ENCODE measurements at regions not wholly inside any gene's neighbourhood (a gene's known extent, or its start where the extent isn't known, plus 50 kb on each side); places are given as distances from the start of the nearest gene placed in this dataset.

DNA sequence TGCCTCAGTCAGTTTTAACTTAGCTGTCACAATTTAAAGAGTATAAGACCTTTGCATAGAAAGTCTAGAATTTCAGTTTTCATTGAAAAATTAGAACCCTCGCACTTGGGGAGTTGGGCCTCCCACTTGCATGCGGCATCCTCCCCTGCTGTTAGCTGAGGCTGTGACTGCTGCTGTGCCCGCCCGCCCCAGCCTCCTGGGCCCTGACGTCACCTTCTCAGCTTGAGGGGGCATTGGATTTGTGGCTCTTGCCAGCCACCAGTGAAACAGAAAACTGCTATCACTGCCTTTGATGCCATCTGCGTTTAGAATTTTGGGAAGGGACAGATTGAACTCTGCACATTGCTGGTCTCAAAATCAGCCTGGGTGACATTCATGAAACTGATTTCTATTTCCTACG lies 108.7 kb downstream of the CTTN start:
- H3K27me3 ChIP-seq (replicated peaks in 2 of 5; ENCODE audit: control insufficient read depth in 4 of 5, insufficient read depth in 5 of 5, low read length in 4 of 5), result no peaks in the 10 kb centered on the region
- ChIA-PET POLR2A (no interaction called here), CTCF (interaction anchor here (0.7 kb wide), 1 partner anchor 15 kb away, joined by 3 read pairs; no protein-coding TSS in a partner anchor)
- DNase-seq, result no peak
- 99% methylated on average over 7 of the region's 7 CpGs for WGBS (ENCODE audit: insufficient coverage)
- H3K27ac ChIP-seq (ENCODE audit: insufficient read depth in 1 of 2, low read depth in 1 of 2, low read length in 2 of 2, poor library complexity in 1 of 2, severe bottlenecking in 2 of 2), result no peak overlapping the region
- peaks cover 0 to 7% (median 1%) of the 10 kb centered on the region in 5 experiments for H3K9me3 ChIP-seq (ENCODE audit: control extremely low read depth in 1 of 5, control insufficient read depth in 4 of 5, insufficient read depth in 2 of 5, low read depth in 1 of 5, low read length in 4 of 5)
- H3K4me3 ChIP-seq (ENCODE audit: control insufficient read depth in 1 of 7, extremely low read depth in 1 of 7, insufficient read depth in 4 of 7, low read depth in 2 of 7, low read length in 6 of 7), result no peak overlapping the region
- no peaks in the 10 kb centered on the region for H3K36me3 ChIP-seq (ENCODE audit: control insufficient read depth in 4 of 4, insufficient read depth in 4 of 4, low read length in 3 of 4)
- no peaks in the 10 kb centered on the region for H3K4me1 ChIP-seq (ENCODE audit: control extremely low read depth in 1 of 4, control insufficient read depth in 4 of 4, insufficient read depth in 4 of 4, low read length in 3 of 4)

DNA sequence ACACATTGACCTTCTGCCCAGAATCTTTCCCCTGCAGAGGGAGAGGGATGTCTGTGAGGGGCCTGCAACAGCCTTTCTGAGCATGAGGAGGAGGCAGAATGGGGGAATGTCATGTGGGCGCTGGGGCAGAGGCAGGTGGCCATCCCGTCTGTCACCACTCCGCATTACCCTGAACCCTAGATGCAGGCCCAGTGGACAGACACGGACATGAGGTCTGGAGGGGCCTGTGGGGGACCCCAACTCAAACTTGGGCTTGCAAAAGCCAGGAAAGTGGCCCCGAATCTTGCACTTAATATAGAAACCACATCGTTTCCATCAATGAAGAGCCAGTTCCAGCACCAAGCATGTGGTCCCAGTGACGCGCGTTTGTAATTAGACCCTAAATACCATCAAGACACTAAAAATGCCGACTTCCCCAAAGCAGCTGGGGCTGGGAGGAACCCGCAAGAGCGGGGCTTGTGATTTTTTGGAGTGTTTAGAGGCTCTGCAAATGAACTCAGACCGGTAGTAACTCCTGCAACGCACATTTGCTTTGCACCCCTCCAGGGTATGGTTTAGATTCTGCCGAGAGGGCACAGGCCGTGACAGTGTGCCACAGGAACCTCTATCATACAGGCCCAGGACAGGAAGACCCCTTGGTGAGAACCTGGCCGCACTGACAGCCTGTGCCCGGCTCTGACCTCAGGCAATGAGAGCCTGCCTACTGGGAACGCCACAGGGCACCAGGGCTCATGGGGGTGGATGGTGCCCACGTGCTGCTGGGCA lies 109.3 kb downstream of the CTTN start:
- DNase-seq, result no peak
- WGBS (ENCODE audit: insufficient coverage), result 89% methylated on average over 13 of the region's 20 CpGs
- H3K4me1 ChIP-seq (ENCODE audit: control extremely low read depth in 1 of 4, control insufficient read depth in 4 of 4, insufficient read depth in 4 of 4, low read length in 3 of 4), result no peaks in the 10 kb centered on the region
- H3K27ac ChIP-seq (ENCODE audit: insufficient read depth in 1 of 2, low read depth in 1 of 2, low read length in 2 of 2, poor library complexity in 1 of 2, severe bottlenecking in 2 of 2), result no peak overlapping the region
- POLR2A ChIA-PET, result no interaction called here
- no peak overlapping the region for H3K4me3 ChIP-seq (ENCODE audit: control insufficient read depth in 1 of 7, extremely low read depth in 1 of 7, insufficient read depth in 4 of 7, low read depth in 2 of 7, low read length in 6 of 7)
- peaks cover 2 to 9% (median 7%) of the 10 kb centered on the region in 5 experiments for H3K9me3 ChIP-seq (ENCODE audit: control extremely low read depth in 1 of 5, control insufficient read depth in 4 of 5, insufficient read depth in 2 of 5, low read depth in 1 of 5, low read length in 4 of 5)
- no peaks in the 10 kb centered on the region for H3K36me3 ChIP-seq (ENCODE audit: control insufficient read depth in 4 of 4, insufficient read depth in 4 of 4, low read length in 3 of 4)
- CTCF ChIA-PET, result interaction anchor here (0.7 kb wide), 1 partner anchor 14 kb away, joined by 3 read pairs; no protein-coding TSS in a partner anchor
- H3K27me3 ChIP-seq (replicated peaks in 2 of 5; ENCODE audit: control insufficient read depth in 4 of 5, insufficient read depth in 5 of 5, low read length in 4 of 5), result no peaks in the 10 kb centered on the region

DNA sequence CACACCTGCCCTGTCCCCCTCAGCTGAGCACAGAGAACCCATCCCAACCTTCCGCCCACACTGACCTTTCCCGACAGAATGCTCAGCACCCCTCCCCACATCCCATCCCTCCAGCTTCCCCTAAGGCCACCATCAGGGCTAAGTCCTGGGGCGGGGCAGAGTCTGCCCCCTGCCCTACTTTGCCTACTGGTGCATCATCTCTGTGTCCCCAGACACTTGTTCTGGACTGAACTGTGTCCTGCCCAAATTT lies 109.8 kb downstream of the CTTN start:
- Histone ChIP-seq H3K4me3 (ENCODE audit: control insufficient read depth in 1 of 7, extremely low read depth in 1 of 7, insufficient read depth in 4 of 7, low read depth in 2 of 7, low read length in 6 of 7) (no peak overlapping the region), H3K27ac (ENCODE audit: insufficient read depth in 1 of 2, low read depth in 1 of 2, low read length in 2 of 2, poor library complexity in 1 of 2, severe bottlenecking in 2 of 2) (no peak overlapping the region), H3K4me1 (ENCODE audit: control extremely low read depth in 1 of 4, control insufficient read depth in 4 of 4, insufficient read depth in 4 of 4, low read length in 3 of 4) (no peaks in the 10 kb centered on the region), H3K36me3 (ENCODE audit: control insufficient read depth in 4 of 4, insufficient read depth in 4 of 4, low read length in 3 of 4) (no peaks in the 10 kb centered on the region), H3K9me3 (ENCODE audit: control extremely low read depth in 1 of 5, control insufficient read depth in 4 of 5, insufficient read depth in 2 of 5, low read depth in 1 of 5, low read length in 4 of 5) (peaks cover 6 to 14% (median 10%) of the 10 kb centered on the region in 5 experiments), H3K27me3 (replicated peaks in 2 of 5; ENCODE audit: control insufficient read depth in 4 of 5, insufficient read depth in 5 of 5, low read length in 4 of 5) (peaks cover 0 to 4% (median 0%) of the 10 kb centered on the region in 5 experiments)
- DNase-seq, result no peak
- ChIA-PET POLR2A (no interaction called here), CTCF (no interaction called here)
- 100% methylated on average over 3 of the region's 3 CpGs for WGBS (ENCODE audit: insufficient coverage)

DNA sequence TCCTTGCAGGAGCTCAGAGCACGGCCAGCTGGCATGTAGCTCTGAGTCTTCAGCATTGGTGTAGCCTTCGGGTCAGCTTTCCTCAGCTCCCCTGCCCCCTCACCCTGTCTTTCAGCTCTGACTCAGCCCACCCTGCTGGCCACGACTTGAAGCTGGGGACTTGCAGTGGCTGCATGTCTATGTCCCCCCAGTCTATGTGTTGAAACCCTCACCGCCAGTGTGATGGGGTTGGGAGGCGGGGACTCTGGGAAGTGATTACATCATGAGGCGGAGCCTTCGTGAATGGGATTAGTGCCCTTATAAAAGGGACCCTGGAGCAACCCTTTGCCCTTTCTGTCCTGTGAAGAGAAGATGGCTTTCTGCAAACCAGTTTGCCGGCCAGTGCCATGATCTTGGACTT lies 111.1 kb downstream of the CTTN start:
- WGBS (ENCODE audit: insufficient coverage), result 82% methylated on average over 6 of the region's 8 CpGs
- Histone ChIP-seq H3K36me3 (ENCODE audit: control insufficient read depth in 4 of 4, insufficient read depth in 4 of 4, low read length in 3 of 4) (no peaks in the 10 kb centered on the region), H3K27ac (ENCODE audit: insufficient read depth in 1 of 2, low read depth in 1 of 2, low read length in 2 of 2, poor library complexity in 1 of 2, severe bottlenecking in 2 of 2) (no peak overlapping the region), H3K27me3 (replicated peaks in 2 of 5; ENCODE audit: control insufficient read depth in 4 of 5, insufficient read depth in 5 of 5, low read length in 4 of 5) (peaks cover 0 to 6% (median 0%) of the 10 kb centered on the region in 5 experiments), H3K9me3 (ENCODE audit: control extremely low read depth in 1 of 5, control insufficient read depth in 4 of 5, insufficient read depth in 2 of 5, low read depth in 1 of 5, low read length in 4 of 5) (peaks cover 9 to 19% (median 11%) of the 10 kb centered on the region in 5 experiments), H3K4me3 (ENCODE audit: control insufficient read depth in 1 of 7, extremely low read depth in 1 of 7, insufficient read depth in 4 of 7, low read depth in 2 of 7, low read length in 6 of 7) (no peak overlapping the region), H3K4me1 (ENCODE audit: control extremely low read depth in 1 of 4, control insufficient read depth in 4 of 4, insufficient read depth in 4 of 4, low read length in 3 of 4) (no peaks in the 10 kb centered on the region)
- ChIA-PET POLR2A (no interaction called here), CTCF (interaction anchor here (1.7 kb wide), 1 partner anchor 27 kb away, joined by 4 read pairs; no protein-coding TSS in a partner anchor)
- no peak for DNase-seq

DNA sequence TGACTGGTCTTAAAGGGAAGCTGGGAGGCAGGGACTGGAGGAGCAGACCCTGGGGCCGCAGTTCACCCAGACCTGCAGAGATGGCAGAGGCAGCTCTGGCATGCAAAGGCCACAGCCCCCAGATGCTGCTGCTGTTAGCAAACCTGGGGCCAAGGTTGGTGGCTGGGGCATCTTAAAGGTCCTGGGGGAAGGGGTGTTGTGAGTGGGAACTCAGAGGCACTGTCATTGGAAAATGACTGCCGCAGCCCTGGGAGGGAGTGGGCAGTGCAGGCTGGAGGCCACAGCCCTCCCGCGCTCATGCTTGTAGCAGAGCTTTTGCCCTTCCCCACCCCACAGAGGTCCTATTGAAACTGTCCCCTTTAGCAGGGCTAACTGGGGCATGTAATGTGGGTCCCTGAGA lies 111.8 kb downstream of the CTTN start:
- no peak overlapping the region for H3K4me3 ChIP-seq (ENCODE audit: control insufficient read depth in 1 of 7, extremely low read depth in 1 of 7, insufficient read depth in 4 of 7, low read depth in 2 of 7, low read length in 6 of 7)
- no peak for DNase-seq
- no peaks in the 10 kb centered on the region for H3K4me1 ChIP-seq (ENCODE audit: control extremely low read depth in 1 of 4, control insufficient read depth in 4 of 4, insufficient read depth in 4 of 4, low read length in 3 of 4)
- H3K27ac ChIP-seq (ENCODE audit: insufficient read depth in 1 of 2, low read depth in 1 of 2, low read length in 2 of 2, poor library complexity in 1 of 2, severe bottlenecking in 2 of 2), result no peak overlapping the region
- ChIA-PET CTCF (interaction anchor here (1.7 kb wide), 1 partner anchor 27 kb away, joined by 4 read pairs; no protein-coding TSS in a partner anchor), POLR2A (no interaction called here)
- H3K9me3 ChIP-seq (ENCODE audit: control extremely low read depth in 1 of 5, control insufficient read depth in 4 of 5, insufficient read depth in 2 of 5, low read depth in 1 of 5, low read length in 4 of 5), result peaks cover 9 to 19% (median 11%) of the 10 kb centered on the region in 5 experiments
- WGBS (ENCODE audit: insufficient coverage), result 100% methylated on average over 2 of the region's 4 CpGs
- H3K27me3 ChIP-seq (replicated peaks in 2 of 5; ENCODE audit: control insufficient read depth in 4 of 5, insufficient read depth in 5 of 5, low read length in 4 of 5), result peaks cover 0 to 6% (median 0%) of the 10 kb centered on the region in 5 experiments
- H3K36me3 ChIP-seq (ENCODE audit: control insufficient read depth in 4 of 4, insufficient read depth in 4 of 4, low read length in 3 of 4), result no peaks in the 10 kb centered on the region

DNA sequence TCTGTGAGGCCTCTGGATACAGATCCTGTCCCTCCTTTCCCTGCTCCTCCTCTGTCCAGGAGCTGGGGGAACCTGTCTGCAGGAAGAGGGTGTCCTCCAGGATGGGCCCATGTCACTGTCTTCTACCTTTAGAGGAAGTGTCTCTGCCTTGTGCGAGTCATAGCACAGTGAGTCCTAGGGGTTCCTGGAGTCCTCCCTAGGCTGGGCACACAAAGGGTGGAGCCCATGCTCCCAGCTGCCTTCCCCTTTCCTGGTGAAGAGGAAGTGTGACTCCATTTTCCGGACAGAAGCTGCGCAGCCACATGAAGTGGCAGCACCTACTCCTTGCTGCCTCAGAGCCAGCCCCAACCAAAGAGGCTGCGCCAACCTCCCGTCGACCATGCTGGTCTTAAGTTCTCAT lies 112.2 kb downstream of the CTTN start:
- POLR2A ChIA-PET, result no interaction called here
- CTCF ChIA-PET, result interaction anchor here (1.7 kb wide), 1 partner anchor 28 kb away, joined by 4 read pairs; no protein-coding TSS in a partner anchor
- Histone ChIP-seq H3K27ac (ENCODE audit: insufficient read depth in 1 of 2, low read depth in 1 of 2, low read length in 2 of 2, poor library complexity in 1 of 2, severe bottlenecking in 2 of 2) (no peak overlapping the region), H3K4me3 (ENCODE audit: control insufficient read depth in 1 of 7, extremely low read depth in 1 of 7, insufficient read depth in 4 of 7, low read depth in 2 of 7, low read length in 6 of 7) (no peak overlapping the region), H3K4me1 (ENCODE audit: control extremely low read depth in 1 of 4, control insufficient read depth in 4 of 4, insufficient read depth in 4 of 4, low read length in 3 of 4) (no peaks in the 10 kb centered on the region), H3K36me3 (ENCODE audit: control insufficient read depth in 4 of 4, insufficient read depth in 4 of 4, low read length in 3 of 4) (no peaks in the 10 kb centered on the region), H3K9me3 (ENCODE audit: control extremely low read depth in 1 of 5, control insufficient read depth in 4 of 5, insufficient read depth in 2 of 5, low read depth in 1 of 5, low read length in 4 of 5) (peaks cover 9 to 19% (median 11%) of the 10 kb centered on the region in 5 experiments), H3K27me3 (replicated peaks in 2 of 5; ENCODE audit: control insufficient read depth in 4 of 5, insufficient read depth in 5 of 5, low read length in 4 of 5) (peaks cover 0 to 6% (median 0%) of the 10 kb centered on the region in 5 experiments)
- no peak for DNase-seq
- 95% methylated on average over 5 of the region's 6 CpGs for WGBS (ENCODE audit: insufficient coverage)

DNA sequence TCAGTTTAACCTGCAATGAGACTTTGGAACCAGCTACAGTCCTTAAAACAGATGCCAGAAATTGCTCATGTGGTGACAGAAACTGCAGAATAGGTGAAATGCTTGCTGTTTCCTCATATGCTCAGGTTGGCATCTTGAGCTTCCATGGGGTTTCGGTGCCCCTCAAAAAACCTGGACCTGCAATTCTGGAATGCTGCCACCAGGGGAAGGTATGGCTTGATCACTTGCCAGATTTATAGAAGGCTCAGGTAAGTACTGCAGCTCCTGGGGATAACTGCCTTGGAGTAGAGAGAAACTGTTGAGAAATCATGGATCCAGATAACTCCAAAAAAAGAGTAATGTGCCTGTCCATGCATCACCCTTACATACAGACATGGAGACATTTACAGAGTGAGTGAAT lies 113.0 kb downstream of the CTTN start:
- CTCF ChIA-PET, result no interaction called here
- no peak overlapping the region for H3K27ac ChIP-seq (ENCODE audit: insufficient read depth in 1 of 2, low read depth in 1 of 2, low read length in 2 of 2, poor library complexity in 1 of 2, severe bottlenecking in 2 of 2)
- POLR2A ChIA-PET, result interaction anchor here (0.6 kb wide), 1 partner anchor 143 kb away, joined by 3 read pairs; no protein-coding TSS in a partner anchor
- DNase-seq, result no peak
- 100% methylated on average over 1 of the region's 1 CpG for WGBS (ENCODE audit: insufficient coverage)
- H3K4me1 ChIP-seq (ENCODE audit: control extremely low read depth in 1 of 4, control insufficient read depth in 4 of 4, insufficient read depth in 4 of 4, low read length in 3 of 4), result no peaks in the 10 kb centered on the region
- H3K9me3 ChIP-seq (ENCODE audit: control extremely low read depth in 1 of 5, control insufficient read depth in 4 of 5, insufficient read depth in 2 of 5, low read depth in 1 of 5, low read length in 4 of 5), result peaks cover 9 to 19% (median 11%) of the 10 kb centered on the region in 5 experiments
- H3K4me3 ChIP-seq (ENCODE audit: control insufficient read depth in 1 of 7, extremely low read depth in 1 of 7, insufficient read depth in 4 of 7, low read depth in 2 of 7, low read length in 6 of 7), result no peak overlapping the region
- H3K27me3 ChIP-seq (replicated peaks in 2 of 5; ENCODE audit: control insufficient read depth in 4 of 5, insufficient read depth in 5 of 5, low read length in 4 of 5), result peaks cover 0 to 6% (median 0%) of the 10 kb centered on the region in 5 experiments
- no peaks in the 10 kb centered on the region for H3K36me3 ChIP-seq (ENCODE audit: control insufficient read depth in 4 of 4, insufficient read depth in 4 of 4, low read length in 3 of 4)
